KMS-11 (cell line): ENCODE measurements at regions not wholly inside any gene's neighbourhood (a gene's known extent, or its start where the extent isn't known, plus 50 kb on each side); places are given as distances from the start of the nearest gene placed in this dataset.

Experiments used
- H2AFZ ChIP-seq: fragments of 200-600 bp; sonication (generic); 2 replicates; pipeline ENCODE4 v1.6.1; 2016; ENCODE audit warnings: antibody characterized with exemption, mixed run types, low read depth
- H3K27ac ChIP-seq: fragments of 200-600 bp; sonication (generic); 2 replicates; pipeline ENCODE4 v1.6.1; 2016; ENCODE audit warnings: mild to moderate bottlenecking, mixed run types
- H3K27me3 ChIP-seq: fragments of 200-600 bp; sonication (generic); 2 replicates; pipeline ENCODE4 v1.6.1; 2017; ENCODE audit warnings: mild to moderate bottlenecking, low read depth, mixed run types, moderate library complexity; ENCODE audit not compliant: insufficient read depth
- H3K36me3 ChIP-seq: fragments of 200-600 bp; sonication (generic); 2 replicates; pipeline ENCODE4 v1.6.1; 2017; ENCODE audit warnings: mild to moderate bottlenecking, mixed run types; ENCODE audit not compliant: insufficient read depth
- H3K4me1 ChIP-seq: fragments of 200-600 bp; sonication (generic); 2 replicates; pipeline ENCODE4 v1.6.1; 2016; ENCODE audit warnings: mild to moderate bottlenecking, low read depth, mixed run types; ENCODE audit not compliant: poor library complexity, severe bottlenecking
- H3K4me2 ChIP-seq: fragments of 200-600 bp; sonication (generic); 2 replicates; pipeline ENCODE4 v1.7.0; 2016; ENCODE audit warnings: mild to moderate bottlenecking, mixed run types
- H3K4me3 ChIP-seq: fragments of 200-600 bp; sonication (generic); IDR thresholded peaks from 2 replicates; pipeline ENCODE4 v1.6.1; 2017; ENCODE audit warnings: low read depth, low read length, mixed read lengths; ENCODE audit not compliant: insufficient read depth
- H3K79me2 ChIP-seq: fragments of 200-600 bp; sonication (generic); 2 replicates; pipeline ENCODE4 v1.6.1; 2016; ENCODE audit warnings: low read depth, mixed run types; ENCODE audit not compliant: insufficient read depth
- H3K9ac ChIP-seq: fragments of 200-600 bp; sonication (generic); 2 replicates; pipeline ENCODE4 v1.6.1; 2016; ENCODE audit warnings: mild to moderate bottlenecking, mixed run types
- H4K20me1 ChIP-seq: fragments of 200-600 bp; sonication (generic); 2 replicates; pipeline ENCODE4 v1.6.1; 2016; ENCODE audit warnings: mild to moderate bottlenecking, mixed run types; ENCODE audit not compliant: insufficient read depth
- CTCF ChIP-seq: fragments of 200-600 bp; sonication (generic); conservative IDR thresholded peaks from 2 replicates; pipeline ENCODE4 v1.6.1; 2017; ENCODE audit warnings: low read depth, mild to moderate bottlenecking, antibody characterized with exemption, low read length, moderate library complexity, mixed read lengths

DNA sequence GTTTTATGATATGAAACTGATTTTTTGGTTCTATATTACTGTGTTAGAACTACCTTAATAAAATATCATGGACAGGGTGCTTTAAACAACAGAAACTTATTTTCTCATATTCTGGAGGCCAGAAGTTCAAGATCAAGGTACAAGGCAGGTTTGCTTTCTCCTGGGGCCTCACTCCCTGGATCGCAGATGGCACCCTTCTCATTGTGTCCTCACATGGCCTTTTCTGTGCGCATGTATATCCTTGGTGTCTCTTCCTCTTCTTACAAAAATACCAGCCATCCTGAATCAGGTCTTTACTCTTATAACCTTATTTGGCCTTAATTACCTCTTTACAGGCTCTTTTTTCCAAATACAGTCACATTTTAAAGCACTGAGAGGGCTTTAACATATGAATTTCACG lies 906.1 kb downstream of the CDH11 start:
- H3K9ac ChIP-seq: no peak overlapping the region
- no peak overlapping the region for H3K27ac ChIP-seq
- H3K36me3 ChIP-seq: no peaks in the 10 kb centered on the region
- H3K27me3 ChIP-seq: no peaks in the 10 kb centered on the region
- H3K4me2 ChIP-seq: no peak overlapping the region
- no peaks in the 10 kb centered on the region for H3K4me1 ChIP-seq
- H2AFZ ChIP-seq: no peak overlapping the region
- no peaks in the 10 kb centered on the region for H3K79me2 ChIP-seq
- no peak for TF ChIP-seq CTCF
- no peaks in the 10 kb centered on the region for H4K20me1 ChIP-seq
- no peak overlapping the region for H3K4me3 ChIP-seq

GRCh38 chr16:64211331-64211730 lies 910.5 kb downstream of the CDH11 start:
- Histone ChIP-seq H3K4me1 (no peaks in the 10 kb centered on the region), H2AFZ (no peak overlapping the region), H4K20me1 (no peaks in the 10 kb centered on the region), H3K4me3 (no peak overlapping the region), H3K4me2 (no peak overlapping the region), H3K9ac (no peak overlapping the region), H3K36me3 (no peaks in the 10 kb centered on the region), H3K27me3 (no peaks in the 10 kb centered on the region), H3K79me2 (no peaks in the 10 kb centered on the region), H3K27ac (no peak overlapping the region)
- TF ChIP-seq CTCF: no peak

DNA sequence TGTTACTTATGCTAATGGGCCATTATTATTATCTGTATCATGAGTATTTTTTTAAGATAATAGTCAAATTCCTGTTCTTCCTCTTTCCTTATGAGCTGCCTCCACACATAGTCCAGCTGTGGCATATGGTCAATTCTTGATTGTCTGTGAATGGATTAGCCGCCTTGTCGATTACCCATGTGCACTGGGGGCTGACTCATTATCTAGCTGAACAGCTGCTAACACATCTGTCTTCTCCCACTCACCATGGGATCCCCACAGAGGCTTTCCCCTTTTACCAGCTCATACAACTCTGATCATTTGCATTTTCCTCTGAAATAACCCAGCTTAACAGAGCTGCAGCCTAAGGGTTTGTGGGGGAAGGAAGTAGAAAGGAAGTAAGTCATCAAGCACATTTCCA lies 915.0 kb downstream of the CDH11 start:
- Histone ChIP-seq H3K27me3 (no peaks in the 10 kb centered on the region), H3K4me2 (no peak overlapping the region), H3K27ac (no peak overlapping the region), H3K36me3 (no peaks in the 10 kb centered on the region), H2AFZ (no peak overlapping the region), H3K4me3 (no peak overlapping the region), H3K9ac (no peak overlapping the region), H4K20me1 (no peaks in the 10 kb centered on the region), H3K79me2 (no peaks in the 10 kb centered on the region), H3K4me1 (no peaks in the 10 kb centered on the region)
- no peak for TF ChIP-seq CTCF

DNA sequence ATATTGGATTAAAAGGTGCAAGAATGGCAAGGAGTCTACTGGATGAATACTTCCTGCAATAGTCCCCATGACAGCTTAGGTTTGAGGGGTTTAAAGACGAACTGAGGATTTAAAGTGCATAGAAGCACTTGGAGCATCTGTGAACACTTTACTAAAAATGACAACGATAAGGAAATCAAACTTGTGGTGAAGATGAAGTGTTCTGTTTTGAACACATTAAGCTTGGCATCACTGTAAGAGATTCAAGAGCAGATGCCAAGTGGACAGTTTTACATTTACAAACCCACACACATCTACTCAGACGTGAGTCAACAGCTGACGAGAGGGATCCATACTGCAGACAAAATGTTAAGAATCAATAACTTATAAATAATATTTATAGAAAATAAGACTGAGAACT lies 918.7 kb downstream of the CDH11 start:
- no peaks in the 10 kb centered on the region for H3K4me1 ChIP-seq
- no peak overlapping the region for H2AFZ ChIP-seq

More for the DNA sequence above, 918.7 kb downstream of the CDH11 start:
- Histone ChIP-seq H3K79me2 (no peaks in the 10 kb centered on the region), H3K27ac (no peak overlapping the region), H3K9ac (no peak overlapping the region), H3K27me3 (no peaks in the 10 kb centered on the region), H3K4me3 (no peak overlapping the region), H3K36me3 (no peaks in the 10 kb centered on the region), H4K20me1 (no peaks in the 10 kb centered on the region), H3K4me2 (no peak overlapping the region)
- no peak for TF ChIP-seq CTCF
